ENCODE measurements at regions not wholly inside any gene's neighbourhood (a gene's known extent, or its start where the extent isn't known, plus 50 kb on each side); places are given as distances from the start of the nearest gene placed in this dataset.

GRCh38 chr9:21684831-21685362 lies 117.5 kb upstream of the MTAP start:
- intact Hi-C loops (cut with DNase I) = loop anchor here in 1 of 2 donors (10.0 kb wide), 1 partner anchor 140 kb away; no protein-coding TSS in a partner anchor
- Histone ChIP-seq H3K36me3 (ENCODE audit: control insufficient read depth in 1 of 2, insufficient read depth in 2 of 2, low read length in 1 of 2) (no peaks in the 10 kb centered on the region), H3K9me3 (ENCODE audit: control insufficient read depth, low read length) (no peaks in the 10 kb centered on the region), H3K27me3 (ENCODE audit: control insufficient read depth in 1 of 2, insufficient read depth in 2 of 2, low read length in 1 of 2) (no peaks in the 10 kb centered on the region), H3K27ac (ENCODE audit: low read depth in 1 of 2, low read length in 2 of 2) (no peak overlapping the region), H3K4me1 (ENCODE audit: control insufficient read depth in 1 of 2, insufficient read depth in 2 of 2, low read length in 2 of 2) (no peaks in the 10 kb centered on the region), H3K4me3 (ENCODE audit: low read length in 2 of 2) (no peak overlapping the region)
- 53 to 64% methylated on average over 2 of the region's 2 CpGs for WGBS, 2 donors
- DNase-seq (no peak), ATAC-seq (ENCODE audit: low FRiP score) (no peak)

GRCh38 chr9:21685502-21685901 lies 116.9 kb upstream of the MTAP start:
- Histone ChIP-seq H3K4me3 (ENCODE audit: low read length in 2 of 2) (no peak overlapping the region), H3K4me1 (ENCODE audit: control insufficient read depth in 1 of 2, insufficient read depth in 2 of 2, low read length in 2 of 2) (no peaks in the 10 kb centered on the region), H3K9me3 (ENCODE audit: control insufficient read depth, low read length) (no peaks in the 10 kb centered on the region), H3K36me3 (ENCODE audit: control insufficient read depth in 1 of 2, insufficient read depth in 2 of 2, low read length in 1 of 2) (no peaks in the 10 kb centered on the region), H3K27ac (ENCODE audit: low read depth in 1 of 2, low read length in 2 of 2) (no peak overlapping the region), H3K27me3 (ENCODE audit: control insufficient read depth in 1 of 2, insufficient read depth in 2 of 2, low read length in 1 of 2) (no peaks in the 10 kb centered on the region)
- intact Hi-C loops (cut with DNase I) = loop anchor here in 1 of 2 donors (10.0 kb wide), 1 partner anchor 141 kb away; no protein-coding TSS in a partner anchor
- ATAC-seq (ENCODE audit: low FRiP score) (no peak), DNase-seq (no peak)
- WGBS, 2 donors = 75 to 81% methylated on average over 6 of the region's 6 CpGs

GRCh38 chr9:21686738-21687137 lies 115.7 kb upstream of the MTAP start:
- no peak for DNase-seq
- Histone ChIP-seq H3K9me3 (ENCODE audit: control insufficient read depth, low read length) (no peaks in the 10 kb centered on the region), H3K36me3 (ENCODE audit: control insufficient read depth in 1 of 2, insufficient read depth in 2 of 2, low read length in 1 of 2) (no peaks in the 10 kb centered on the region), H3K27ac (ENCODE audit: low read depth in 1 of 2, low read length in 2 of 2) (no peak overlapping the region), H3K27me3 (ENCODE audit: control insufficient read depth in 1 of 2, insufficient read depth in 2 of 2, low read length in 1 of 2) (no peaks in the 10 kb centered on the region), H3K4me3 (ENCODE audit: low read length in 2 of 2) (no peak overlapping the region), H3K4me1 (ENCODE audit: control insufficient read depth in 1 of 2, insufficient read depth in 2 of 2, low read length in 2 of 2) (no peaks in the 10 kb centered on the region)
- intact Hi-C loops (cut with DNase I) = loop anchor here in 1 of 2 donors (10.0 kb wide), 1 partner anchor 142 kb away; no protein-coding TSS in a partner anchor
- 52 to 70% methylated on average over 2 of the region's 2 CpGs for WGBS, 2 donors
- ATAC-seq (ENCODE audit: low FRiP score) = no peak

DNA sequence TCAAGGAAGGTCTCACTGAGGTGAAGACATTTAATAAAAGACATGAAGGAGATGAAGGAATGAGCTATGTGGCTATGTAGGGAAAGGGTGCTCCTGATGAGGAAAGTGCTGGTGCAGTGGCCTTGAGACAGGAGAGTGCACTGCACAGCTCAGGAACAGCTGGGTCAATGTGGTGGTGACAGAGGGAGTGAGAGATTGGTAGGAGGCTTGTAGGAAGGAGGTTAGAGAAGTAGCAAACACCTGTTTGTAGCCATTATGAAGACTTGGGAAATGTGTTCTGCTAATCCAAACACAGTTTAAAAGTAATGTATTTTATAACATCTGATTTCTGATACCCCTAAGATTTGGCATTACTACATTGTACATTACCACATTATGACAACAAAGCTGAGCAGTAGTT lies 115.1 kb upstream of the MTAP start:
- no peaks in the 10 kb centered on the region for H3K9me3 ChIP-seq (ENCODE audit: control insufficient read depth, low read length)
- no peaks in the 10 kb centered on the region for H3K27me3 ChIP-seq (ENCODE audit: control insufficient read depth in 1 of 2, insufficient read depth in 2 of 2, low read length in 1 of 2)
- no peaks in the 10 kb centered on the region for H3K4me1 ChIP-seq (ENCODE audit: control insufficient read depth in 1 of 2, insufficient read depth in 2 of 2, low read length in 2 of 2)
- no peak for ATAC-seq (ENCODE audit: low FRiP score)
- H3K36me3 ChIP-seq (ENCODE audit: control insufficient read depth in 1 of 2, insufficient read depth in 2 of 2, low read length in 1 of 2) = no peaks in the 10 kb centered on the region
- intact Hi-C loops (cut with DNase I) = loop anchor here in 1 of 2 donors (10.0 kb wide), 1 partner anchor 143 kb away; no protein-coding TSS in a partner anchor
- no peak for DNase-seq
- H3K4me3 ChIP-seq (ENCODE audit: low read length in 2 of 2) = no peak overlapping the region
- H3K27ac ChIP-seq (ENCODE audit: low read depth in 1 of 2, low read length in 2 of 2) = no peak overlapping the region

DNA sequence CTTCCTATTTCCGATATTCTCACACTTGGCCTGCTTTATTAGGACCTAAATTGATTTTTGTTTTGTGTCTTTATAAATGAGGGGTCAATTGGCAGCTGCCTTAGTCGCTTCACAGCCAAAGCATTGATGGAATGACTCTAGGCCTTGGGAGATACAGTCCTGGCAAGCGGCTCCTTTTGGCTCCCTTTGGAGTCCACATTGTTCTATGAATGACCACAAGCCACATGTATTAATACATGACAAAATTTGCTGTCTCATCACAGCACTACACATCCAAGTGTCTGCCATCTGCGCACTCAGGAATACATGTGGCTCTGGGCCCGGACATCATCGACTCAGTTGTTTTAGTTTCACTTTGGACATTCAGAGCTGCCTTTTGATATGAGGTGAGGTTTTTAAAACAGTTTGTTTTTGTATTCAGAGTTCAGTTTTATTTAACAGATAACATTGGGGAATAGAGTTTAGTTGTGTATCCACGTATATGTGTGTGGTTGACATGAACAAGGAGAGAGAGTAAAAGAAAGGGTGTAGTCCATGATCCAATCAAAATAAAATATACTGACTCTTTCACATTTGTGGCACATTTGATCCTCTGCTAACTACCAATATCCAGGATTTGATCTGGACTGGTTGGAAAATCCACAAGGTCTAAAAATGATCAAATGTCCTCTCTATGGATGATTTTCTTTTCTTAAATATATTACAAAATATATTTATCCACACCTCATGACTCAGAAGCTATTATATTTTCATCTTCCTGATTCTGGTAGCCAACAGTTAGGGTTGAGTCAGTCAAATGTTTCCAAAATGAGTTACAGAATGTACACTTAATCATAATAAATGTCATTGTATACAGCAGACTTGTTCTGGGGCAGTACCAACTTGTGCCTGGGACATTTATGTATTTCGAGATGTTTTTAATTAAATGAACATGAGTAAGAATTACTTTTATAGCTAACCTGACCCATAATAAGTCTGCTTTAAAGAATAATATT lies 114.0 kb upstream of the MTAP start:
- intact Hi-C loops (cut with DNase I) = loop anchor here in 1 of 2 donors (10.0 kb wide), 1 partner anchor 144 kb away; no protein-coding TSS in a partner anchor

DNA sequence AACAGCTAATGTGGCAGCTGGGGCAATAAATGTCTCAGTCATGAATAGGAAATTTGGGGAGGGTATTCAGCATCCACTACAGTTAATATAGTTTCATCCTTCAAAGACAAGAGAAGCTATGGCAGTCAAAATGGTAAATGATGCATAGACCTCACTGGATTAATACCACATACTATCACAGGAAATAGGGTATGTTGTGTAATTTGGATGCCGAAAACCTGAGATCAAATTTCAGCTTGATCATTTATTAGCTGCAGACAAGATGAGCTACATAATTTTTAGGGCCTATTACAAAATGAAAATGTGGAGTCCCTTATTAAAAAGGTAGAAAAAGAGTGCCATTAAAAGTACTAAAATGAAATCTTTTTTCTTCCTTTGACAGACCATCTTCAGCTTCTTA lies 112.6 kb upstream of the MTAP start:
- no peaks in the 10 kb centered on the region for H3K4me1 ChIP-seq (ENCODE audit: control insufficient read depth in 1 of 2, insufficient read depth in 2 of 2, low read length in 2 of 2)
- H3K36me3 ChIP-seq (ENCODE audit: control insufficient read depth in 1 of 2, insufficient read depth in 2 of 2, low read length in 1 of 2) = no peaks in the 10 kb centered on the region
- 85 to 86% methylated on average over 1 of the region's 1 CpG for WGBS, 2 donors

More for the DNA sequence above, 114.0 kb upstream of the MTAP start:
- no peak overlapping the region for H3K4me3 ChIP-seq (ENCODE audit: low read length in 2 of 2)
- H3K4me1 ChIP-seq (ENCODE audit: control insufficient read depth in 1 of 2, insufficient read depth in 2 of 2, low read length in 2 of 2) = no peaks in the 10 kb centered on the region
- ATAC-seq (ENCODE audit: low FRiP score) (peak; percentile 67), DNase-seq (peak in 1 of 2 donors; percentile 49)
- 73 to 80% methylated on average over 8 of the region's 8 CpGs for WGBS, 2 donors
- H3K9me3 ChIP-seq (ENCODE audit: control insufficient read depth, low read length) = no peaks in the 10 kb centered on the region
- no peaks in the 10 kb centered on the region for H3K27me3 ChIP-seq (ENCODE audit: control insufficient read depth in 1 of 2, insufficient read depth in 2 of 2, low read length in 1 of 2)
- H3K36me3 ChIP-seq (ENCODE audit: control insufficient read depth in 1 of 2, insufficient read depth in 2 of 2, low read length in 1 of 2) = no peaks in the 10 kb centered on the region
- no peak overlapping the region for H3K27ac ChIP-seq (ENCODE audit: low read depth in 1 of 2, low read length in 2 of 2)

DNA sequence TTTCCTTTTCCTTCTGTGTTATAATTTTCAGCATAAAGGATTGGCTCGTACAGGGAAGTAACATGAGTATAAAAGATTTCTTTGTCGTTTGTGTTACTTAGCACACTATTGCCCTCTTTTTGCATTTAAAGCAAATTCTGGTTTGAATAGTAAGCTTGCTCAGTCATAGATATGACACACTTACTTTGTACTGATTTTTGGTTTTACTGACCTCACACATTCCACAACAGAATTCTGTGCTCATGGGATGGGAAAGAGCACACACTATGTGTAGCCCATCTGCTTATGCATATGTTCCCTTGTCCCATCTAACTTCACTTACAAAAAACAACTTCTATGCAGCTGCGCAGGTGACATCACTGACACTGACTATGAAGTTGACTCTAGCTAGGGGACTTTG lies 111.9 kb upstream of the MTAP start:
- ATAC-seq (ENCODE audit: low FRiP score) = no peak
- intact Hi-C loops (cut with DNase I) = no loop called here
- WGBS, 2 donors = 60 to 66% methylated on average over 3 of the region's 3 CpGs

More for the DNA sequence above, 112.6 kb upstream of the MTAP start:
- DNase-seq = no peak
- Histone ChIP-seq H3K27ac (ENCODE audit: low read depth in 1 of 2, low read length in 2 of 2) (no peak overlapping the region), H3K9me3 (ENCODE audit: control insufficient read depth, low read length) (no peaks in the 10 kb centered on the region), H3K4me3 (ENCODE audit: low read length in 2 of 2) (no peak overlapping the region), H3K27me3 (ENCODE audit: control insufficient read depth in 1 of 2, insufficient read depth in 2 of 2, low read length in 1 of 2) (no peaks in the 10 kb centered on the region)
- intact Hi-C loops (cut with DNase I) = loop anchor here in 1 of 2 donors (10.0 kb wide), 1 partner anchor 145 kb away; no protein-coding TSS in a partner anchor
- no peak for ATAC-seq (ENCODE audit: low FRiP score)

GRCh38 chr9:21692390-21692789 lies 110.0 kb upstream of the MTAP start:
- no peak for ATAC-seq (ENCODE audit: low FRiP score)
- Histone ChIP-seq H3K36me3 (ENCODE audit: control insufficient read depth in 1 of 2, insufficient read depth in 2 of 2, low read length in 1 of 2) (no peaks in the 10 kb centered on the region), H3K4me1 (ENCODE audit: control insufficient read depth in 1 of 2, insufficient read depth in 2 of 2, low read length in 2 of 2) (no peaks in the 10 kb centered on the region), H3K27me3 (ENCODE audit: control insufficient read depth in 1 of 2, insufficient read depth in 2 of 2, low read length in 1 of 2) (no peaks in the 10 kb centered on the region), H3K4me3 (ENCODE audit: low read length in 2 of 2) (no peak overlapping the region), H3K27ac (ENCODE audit: low read depth in 1 of 2, low read length in 2 of 2) (no peak overlapping the region), H3K9me3 (ENCODE audit: control insufficient read depth, low read length) (no peaks in the 10 kb centered on the region)
- no peak for DNase-seq
- intact Hi-C loops (cut with DNase I) = no loop called here
- WGBS, 2 donors = 72 to 76% methylated on average over 6 of the region's 6 CpGs

More for the DNA sequence above, 111.9 kb upstream of the MTAP start:
- H3K27ac ChIP-seq (ENCODE audit: low read depth in 1 of 2, low read length in 2 of 2) = no peak overlapping the region
- H3K4me3 ChIP-seq (ENCODE audit: low read length in 2 of 2) = no peak overlapping the region
- H3K27me3 ChIP-seq (ENCODE audit: control insufficient read depth in 1 of 2, insufficient read depth in 2 of 2, low read length in 1 of 2) = no peaks in the 10 kb centered on the region
- no peak for DNase-seq
- no peaks in the 10 kb centered on the region for H3K9me3 ChIP-seq (ENCODE audit: control insufficient read depth, low read length)
- H3K36me3 ChIP-seq (ENCODE audit: control insufficient read depth in 1 of 2, insufficient read depth in 2 of 2, low read length in 1 of 2) = no peaks in the 10 kb centered on the region
- H3K4me1 ChIP-seq (ENCODE audit: control insufficient read depth in 1 of 2, insufficient read depth in 2 of 2, low read length in 2 of 2) = no peaks in the 10 kb centered on the region

Measured in aorta (tissue), 5 donors.